H1 (cell line): ENCODE measurements at regions not wholly inside any gene's neighbourhood (a gene's known extent, or its start where the extent isn't known, plus 50 kb on each side); places are given as distances from the start of the nearest gene placed in this dataset.
"Not testable (repeated sequence)": the region's sequence is repeated elsewhere in the genome, so short reads cannot be mapped to it uniquely, and the experiment has no call there.

Experiments used
- CTCF ChIA-PET: fragments of 300-600 bp; sonication (Branson Sonifier 250); formaldehyde crosslinking; loops from one replicate; lab custom pipeline; 2021; ENCODE audit not compliant: partially characterized antibody; lab: Charles Lee
- POLR2A ChIA-PET: fragments of 300-600 bp; sonication (Branson Sonifier 250); formaldehyde crosslinking; loops from one replicate; lab custom pipeline; 2021; ENCODE audit warnings: inconsistent platforms; ENCODE audit not compliant: partially characterized antibody; lab: Charles Lee
- DNase-seq, 2 experiments: peaks; one replicate each; pipeline versions ENCODE4 v3.0.0 to v3.0.0-alpha.2; 2010 to 2022; ENCODE audit warnings: low spot score in 2 of 2, low read depth in 1 of 2, mixed read lengths in 1 of 2
- FAIRE-seq: peaks from 2 replicates; lab custom pipeline; 2011; peaks lifted over from hg19 to GRCh38; lab: Jason Lieb, UNC
- H2AFZ ChIP-seq: 2 replicates; pipeline ENCODE4 v1.8.1; 2012; ENCODE audit warnings: low read length, inconsistent platforms
- H2AK5ac ChIP-seq: 2 replicates; pipeline ENCODE4 v1.6.1; 2013; ENCODE audit warnings: low read depth, low read length
- H2BK120ac ChIP-seq: replicated peaks from 2 replicates; pipeline ENCODE3; 2013; ENCODE audit warnings: low read depth, low read length, inconsistent platforms
- H2BK12ac ChIP-seq: 2 replicates; pipeline ENCODE4 v1.6.1; 2013; ENCODE audit warnings: low read depth, low read length
- H2BK15ac ChIP-seq: 2 replicates; pipeline ENCODE4 v1.6.1; 2013; ENCODE audit warnings: low read length
- H2BK20ac ChIP-seq: 2 replicates; pipeline ENCODE4 v1.6.1; 2013; ENCODE audit warnings: low read length
- H2BK5ac ChIP-seq: 2 replicates; pipeline ENCODE4 v1.6.1; 2013; ENCODE audit warnings: low read depth, low read length
- H3K14ac ChIP-seq: 2 replicates; pipeline ENCODE4 v1.6.1; 2013; ENCODE audit warnings: inconsistent platforms; ENCODE audit not compliant: insufficient read length
- H3K18ac ChIP-seq: 2 replicates; pipeline ENCODE4 v1.6.1; 2013; ENCODE audit warnings: low read length; ENCODE audit errors: extremely low read depth
- H3K23ac ChIP-seq: 2 replicates; pipeline ENCODE4 v1.6.1; 2013; ENCODE audit warnings: inconsistent platforms; ENCODE audit not compliant: insufficient read length
- H3K23me2 ChIP-seq: 2 replicates; pipeline ENCODE4 v1.6.1; 2013; ENCODE audit warnings: low read depth, low read length
- H3K27ac ChIP-seq: 2 replicates; pipeline ENCODE4 v1.6.1; 2011; ENCODE audit warnings: low read depth, low read length, inconsistent platforms
- H3K27me3 ChIP-seq, 4 experiments: replicated peaks in 1 of 4; 1 replicate in 1 of 4; 2 replicates in 3 of 4; pipeline versions ENCODE4 v1.6.1 to v1.8.1; 2011 to 2013; ENCODE audit warnings: low read length in 3 of 4, mild to moderate bottlenecking in 3 of 4, inconsistent platforms in 2 of 4, mixed read lengths in 2 of 4, moderate library complexity in 1 of 4; ENCODE audit not compliant: control insufficient read depth in 3 of 4, insufficient read depth in 3 of 4; ENCODE audit errors: extremely low read depth in 1 of 4
- H3K36me3 ChIP-seq, 4 experiments: 2 replicates each; pipeline versions ENCODE4 v1.6.1 to v1.8.1; 2011 to 2013; ENCODE audit warnings: mild to moderate bottlenecking in 4 of 4, low read length in 3 of 4, moderate library complexity in 2 of 4, control low read depth in 1 of 4, inconsistent platforms in 1 of 4; ENCODE audit not compliant: insufficient read depth in 4 of 4, control insufficient read depth in 2 of 4
- H3K4ac ChIP-seq: replicated peaks from 2 replicates; pipeline ENCODE3; 2013; ENCODE audit warnings: low read length, low read depth, mixed read lengths, inconsistent platforms; ENCODE audit not compliant: insufficient read length
- H3K4me1 ChIP-seq, 4 experiments: replicated peaks in 1 of 4; 1 replicate in 1 of 4; 2 replicates in 3 of 4; pipeline versions ENCODE4 v1.6.1 to v1.8.1; 2011 to 2013; ENCODE audit warnings: low read length in 3 of 4, inconsistent platforms in 2 of 4, mixed read lengths in 1 of 4; ENCODE audit not compliant: insufficient read depth in 4 of 4, control insufficient read depth in 3 of 4
- H3K4me2 ChIP-seq, 2 experiments: 2 replicates each; pipeline versions ENCODE4 v1.6.1 to v1.8.1; 2011 to 2013; ENCODE audit warnings: low read depth in 2 of 2, low read length in 2 of 2, control low read depth in 1 of 2, inconsistent platforms in 1 of 2, mild to moderate bottlenecking in 1 of 2; ENCODE audit not compliant: insufficient read depth in 1 of 2
- H3K4me3 ChIP-seq, 4 experiments: fragments of 200-600, 300-600 bp in 1 of 4; sonication (generic), shearing (Covaris generic), sonication (Bioruptor Twin) in 1 of 4; 2 replicates each; pipeline versions ENCODE4 v1.5.1 to v1.8.1; 2011 to 2016; ENCODE audit warnings: low read length in 4 of 4, low read depth in 3 of 4, control low read depth in 2 of 4, inconsistent platforms in 2 of 4, mild to moderate bottlenecking in 2 of 4, mixed read lengths in 1 of 4, moderate library complexity in 1 of 4; ENCODE audit not compliant: insufficient read depth in 2 of 4; ENCODE audit errors: extremely low read depth in 1 of 4
- H3K56ac ChIP-seq: replicated peaks from 2 replicates; pipeline ENCODE3; 2013; ENCODE audit warnings: low read depth, mild to moderate bottlenecking, mixed read lengths, low read length, inconsistent platforms; ENCODE audit not compliant: insufficient read length
- H3K79me1 ChIP-seq: 2 replicates; pipeline ENCODE4 v1.6.1; 2013; ENCODE audit warnings: low read depth, low read length, control low read depth
- H3K79me2 ChIP-seq, 2 experiments: 2 replicates each; pipeline versions ENCODE4 v1.6.1 to v1.8.1; 2012 to 2013; ENCODE audit warnings: low read length in 2 of 2, mild to moderate bottlenecking in 2 of 2, inconsistent platforms in 1 of 2; ENCODE audit not compliant: insufficient read depth in 2 of 2, control insufficient read depth in 1 of 2
- H3K9ac ChIP-seq, 4 experiments: replicated peaks in 1 of 4; 1 replicate in 1 of 4; 2 replicates in 3 of 4; pipeline versions ENCODE4 v1.6.1 to v1.8.1; 2011 to 2013; ENCODE audit warnings: low read depth in 3 of 4, low read length in 3 of 4, control low read depth in 2 of 4, mild to moderate bottlenecking in 2 of 4, moderate library complexity in 2 of 4, inconsistent platforms in 1 of 4; ENCODE audit errors: extremely low read depth in 1 of 4
- H3K9me3 ChIP-seq, 2 experiments: 2 replicates each; pipeline versions ENCODE4 v1.6.1 to v1.8.1; 2012 to 2013; ENCODE audit warnings: mild to moderate bottlenecking in 2 of 2, moderate library complexity in 2 of 2, control low read depth in 1 of 2, inconsistent platforms in 1 of 2, low read depth in 1 of 2, low read length in 1 of 2, mixed read lengths in 1 of 2; ENCODE audit not compliant: insufficient read depth in 2 of 2
- H4K20me1 ChIP-seq, 2 experiments: replicated peaks in 1 of 2; 2 replicates each; pipeline versions ENCODE3 to v1.8.1; 2011 to 2013; ENCODE audit warnings: inconsistent platforms in 2 of 2, low read length in 2 of 2, mild to moderate bottlenecking in 1 of 2; ENCODE audit not compliant: insufficient read depth in 2 of 2, control insufficient read depth in 1 of 2
- H4K5ac ChIP-seq: 2 replicates; pipeline ENCODE4 v1.6.1; 2013; ENCODE audit warnings: low read length, low read depth, mixed read lengths, inconsistent platforms; ENCODE audit not compliant: insufficient read length
- H4K8ac ChIP-seq: 2 replicates; pipeline ENCODE4 v1.8.0; 2013; ENCODE audit warnings: mild to moderate bottlenecking, moderate library complexity, low read length, inconsistent platforms; ENCODE audit not compliant: insufficient read depth; ENCODE audit errors: extremely low read depth
- H4K91ac ChIP-seq: replicated peaks from 2 replicates; pipeline ENCODE3; 2013; ENCODE audit warnings: low read length, mixed read lengths, inconsistent platforms; ENCODE audit not compliant: insufficient read length
- CTCF ChIP-seq, 3 experiments: IDR thresholded peaks; 1 replicate in 2 of 3; 2 replicates in 1 of 3; pipeline versions ENCODE4 v1.5.1 to v1.6.1; 2011; ENCODE audit warnings: low read length in 3 of 3, mild to moderate bottlenecking in 3 of 3, inconsistent platforms in 2 of 3, low read depth in 1 of 3, moderate library complexity in 1 of 3; ENCODE audit not compliant: insufficient read depth in 1 of 3; ENCODE audit errors: control extremely low read depth in 1 of 3
- TBP ChIP-seq: IDR thresholded peaks from 2 replicates; pipeline ENCODE4 v1.6.1; 2011; ENCODE audit warnings: low read depth, low read length, improper control_type of control experiment
- WGBS, 2 experiments: shearing (Covaris generic) in 1 of 2; methylation state at CpG; one replicate each; pipeline versions ENCODE4 v1.1.6 to v1.1.7; 2013 to 2015; ENCODE audit warnings: low lambda C conversion rate in 2 of 2, mixed read lengths in 2 of 2, inconsistent platforms in 1 of 2, low coverage in 1 of 2, missing lambda C conversion rate in 1 of 2; ENCODE audit not compliant: insufficient replicate concordance in 2 of 2, insufficient coverage in 1 of 2, insufficient read length in 1 of 2; ENCODE audit errors: extremely low coverage in 1 of 2, missing lambda C conversion rate in 1 of 2; 5-methylcytosine and 5-hydroxymethylcytosine counted together

- TF ChIP-seq CTCF (IDR thresholded peaks at IDR 0.05; ENCODE audit: control extremely low read depth in 1 of 3, insufficient read depth in 1 of 3, low read depth in 1 of 3, low read length in 3 of 3) (no peak), TBP (no peak)
Measured at GRCh38 chr22:49699476-49699875, 128.2 kb downstream of the BRD1 start (continued).

- peaks cover 4 to 10% of the 10 kb centered on the region in 2 experiments for H3K9me3 ChIP-seq
- H3K23me2 ChIP-seq, H3K27me3 ChIP-seq, H4K91ac ChIP-seq, H2BK12ac ChIP-seq, H4K8ac ChIP-seq, H3K4me2 ChIP-seq, H3K79me2 ChIP-seq, H3K27ac ChIP-seq, H3K36me3 ChIP-seq, H3K23ac ChIP-seq, POLR2A ChIA-PET, H3K56ac ChIP-seq, H2AFZ ChIP-seq, H3K4ac ChIP-seq, H3K79me1 ChIP-seq, H2BK5ac ChIP-seq, H2BK20ac ChIP-seq, H3K9ac ChIP-seq, H3K4me3 ChIP-seq, H3K14ac ChIP-seq, H3K4me1 ChIP-seq, H2BK15ac ChIP-seq, DNase-seq, H3K18ac ChIP-seq, H2AK5ac ChIP-seq, H4K20me1 ChIP-seq, H4K5ac ChIP-seq, H2BK120ac ChIP-seq, FAIRE-seq: not testable (repeated sequence)
- 92% methylated on average over 7 of the region's 7 CpGs; no CpG with 5 or more reads in 1 of the 2 experiments for WGBS, 2 experiments
- CTCF ChIA-PET = interaction anchor here (1.1 kb wide), 1 partner anchor 393 kb away, joined by 3 read pairs; no protein-coding TSS in a partner anchor
Measured at GRCh38 chr22:49698616-49699015, 129.1 kb downstream of the BRD1 start.
